ENCODE measurements at regions not wholly inside any gene's neighbourhood (a gene's known extent, or its start where the extent isn't known, plus 50 kb on each side); places are given as distances from the start of the nearest gene placed in this dataset.

- Histone ChIP-seq H3K36me3 (ENCODE audit: insufficient read depth, low read depth, low read length) (no peaks in the 10 kb centered on the region), H3K27me3 (ENCODE audit: insufficient read depth, low read length) (no peaks in the 10 kb centered on the region)
Measured at GRCh38 chr5:162487528-162488525, 420.3 kb downstream of the GABRG2 start.

GRCh38 chr5:162496100-162496808, 428.7 kb downstream of the GABRG2 start:
- Histone ChIP-seq H3K4me1 (ENCODE audit: insufficient read depth, low read length) (no peaks in the 10 kb centered on the region), H3K9ac (ENCODE audit: low read depth, low read length) (no peak overlapping the region), H3K4me3 (ENCODE audit: low read length) (no peak overlapping the region), H3K36me3 (ENCODE audit: insufficient read depth, low read depth, low read length) (no peaks in the 10 kb centered on the region), H3K9me3 (ENCODE audit: insufficient read depth, low read depth, low read length) (no peaks in the 10 kb centered on the region), H3K27ac (ENCODE audit: low read length) (no peak overlapping the region), H3K27me3 (ENCODE audit: insufficient read depth, low read length) (no peaks in the 10 kb centered on the region)

More at GRCh38 chr5:162487528-162488525, 420.3 kb downstream of the GABRG2 start:
- no peaks in the 10 kb centered on the region for H3K9me3 ChIP-seq (ENCODE audit: insufficient read depth, low read depth, low read length)
- no peak overlapping the region for H3K9ac ChIP-seq (ENCODE audit: low read depth, low read length)
- no peaks in the 10 kb centered on the region for H3K4me1 ChIP-seq (ENCODE audit: insufficient read depth, low read length)
- no peak overlapping the region for H3K4me3 ChIP-seq (ENCODE audit: low read length)
- H3K27ac ChIP-seq (ENCODE audit: low read length) = no peak overlapping the region

GRCh38 chr5:162497455-162497854, 429.9 kb downstream of the GABRG2 start:
- Histone ChIP-seq H3K36me3 (ENCODE audit: insufficient read depth, low read depth, low read length) (no peaks in the 10 kb centered on the region), H3K27ac (ENCODE audit: low read length) (no peak overlapping the region), H3K4me1 (ENCODE audit: insufficient read depth, low read length) (no peaks in the 10 kb centered on the region), H3K9me3 (ENCODE audit: insufficient read depth, low read depth, low read length) (no peaks in the 10 kb centered on the region), H3K9ac (ENCODE audit: low read depth, low read length) (no peak overlapping the region), H3K27me3 (ENCODE audit: insufficient read depth, low read length) (no peaks in the 10 kb centered on the region), H3K4me3 (ENCODE audit: low read length) (no peak overlapping the region)

GRCh38 chr5:162502780-162503179, 435.2 kb downstream of the GABRG2 start:
- H3K9ac ChIP-seq (ENCODE audit: low read depth, low read length) = no peak overlapping the region
- no peaks in the 10 kb centered on the region for H3K4me1 ChIP-seq (ENCODE audit: insufficient read depth, low read length)
- no peak overlapping the region for H3K27ac ChIP-seq (ENCODE audit: low read length)
- H3K27me3 ChIP-seq (ENCODE audit: insufficient read depth, low read length) = no peaks in the 10 kb centered on the region
- no peaks in the 10 kb centered on the region for H3K9me3 ChIP-seq (ENCODE audit: insufficient read depth, low read depth, low read length)
- no peaks in the 10 kb centered on the region for H3K36me3 ChIP-seq (ENCODE audit: insufficient read depth, low read depth, low read length)
- H3K4me3 ChIP-seq (ENCODE audit: low read length) = no peak overlapping the region

- H3K4me1 ChIP-seq (ENCODE audit: insufficient read depth, low read length) = no peaks in the 10 kb centered on the region
- no peaks in the 10 kb centered on the region for H3K9me3 ChIP-seq (ENCODE audit: insufficient read depth, low read depth, low read length)
- H3K4me3 ChIP-seq (ENCODE audit: low read length) = no peak overlapping the region
- H3K27ac ChIP-seq (ENCODE audit: low read length) = no peak overlapping the region
- H3K36me3 ChIP-seq (ENCODE audit: insufficient read depth, low read depth, low read length) = no peaks in the 10 kb centered on the region
- H3K9ac ChIP-seq (ENCODE audit: low read depth, low read length) = no peak overlapping the region
- no peaks in the 10 kb centered on the region for H3K27me3 ChIP-seq (ENCODE audit: insufficient read depth, low read length)
Measured at GRCh38 chr5:162503796-162504195, 436.2 kb downstream of the GABRG2 start.

- Histone ChIP-seq H3K9me3 (ENCODE audit: insufficient read depth, low read depth, low read length) (no peaks in the 10 kb centered on the region; the same call in 1 of the 2 replicates), H3K27ac (ENCODE audit: low read length) (no peak overlapping the region), H3K4me3 (ENCODE audit: low read length) (no peak overlapping the region), H3K9ac (ENCODE audit: low read depth, low read length) (no peak overlapping the region), H3K4me1 (ENCODE audit: insufficient read depth, low read length) (no peaks in the 10 kb centered on the region), H3K27me3 (ENCODE audit: insufficient read depth, low read length) (no peaks in the 10 kb centered on the region), H3K36me3 (ENCODE audit: insufficient read depth, low read depth, low read length) (no peaks in the 10 kb centered on the region)
Measured at GRCh38 chr5:162512935-162513565, 445.5 kb downstream of the GABRG2 start.

- H3K4me3 ChIP-seq (ENCODE audit: low read length) = no peak overlapping the region
- H3K36me3 ChIP-seq (ENCODE audit: insufficient read depth, low read depth, low read length) = no peaks in the 10 kb centered on the region
Measured at GRCh38 chr5:162514116-162514515, 446.5 kb downstream of the GABRG2 start.

GRCh38 chr5:162520878-162521277, 453.3 kb downstream of the GABRG2 start:
- Histone ChIP-seq H3K27me3 (ENCODE audit: insufficient read depth, low read length) (no peaks in the 10 kb centered on the region), H3K9ac (ENCODE audit: low read depth, low read length) (no peak overlapping the region), H3K4me1 (ENCODE audit: insufficient read depth, low read length) (no peaks in the 10 kb centered on the region), H3K9me3 (ENCODE audit: insufficient read depth, low read depth, low read length) (no peaks in the 10 kb centered on the region; the same call in 1 of the 2 replicates), H3K27ac (ENCODE audit: low read length) (no peak overlapping the region), H3K36me3 (ENCODE audit: insufficient read depth, low read depth, low read length) (no peaks in the 10 kb centered on the region), H3K4me3 (ENCODE audit: low read length) (no peak overlapping the region)

More at GRCh38 chr5:162514116-162514515, 446.5 kb downstream of the GABRG2 start:
- Histone ChIP-seq H3K9me3 (ENCODE audit: insufficient read depth, low read depth, low read length) (no peaks in the 10 kb centered on the region; the same call in 1 of the 2 replicates), H3K27ac (ENCODE audit: low read length) (no peak overlapping the region), H3K4me1 (ENCODE audit: insufficient read depth, low read length) (no peaks in the 10 kb centered on the region), H3K9ac (ENCODE audit: low read depth, low read length) (no peak overlapping the region), H3K27me3 (ENCODE audit: insufficient read depth, low read length) (no peaks in the 10 kb centered on the region)

GRCh38 chr5:162529209-162529608, 461.6 kb downstream of the GABRG2 start:
- no peaks in the 10 kb centered on the region for H3K36me3 ChIP-seq (ENCODE audit: insufficient read depth, low read depth, low read length)

GRCh38 chr5:162529886-162530285, 462.3 kb downstream of the GABRG2 start:
- H3K27ac ChIP-seq (ENCODE audit: low read length) = no peak overlapping the region
- no peaks in the 10 kb centered on the region for H3K36me3 ChIP-seq (ENCODE audit: insufficient read depth, low read depth, low read length)
- H3K9me3 ChIP-seq (ENCODE audit: insufficient read depth, low read depth, low read length) = no peaks in the 10 kb centered on the region
- no peaks in the 10 kb centered on the region for H3K4me1 ChIP-seq (ENCODE audit: insufficient read depth, low read length)
- H3K9ac ChIP-seq (ENCODE audit: low read depth, low read length) = no peak overlapping the region
- H3K4me3 ChIP-seq (ENCODE audit: low read length) = no peak overlapping the region
- no peaks in the 10 kb centered on the region for H3K27me3 ChIP-seq (ENCODE audit: insufficient read depth, low read length)

More at GRCh38 chr5:162529209-162529608, 461.6 kb downstream of the GABRG2 start:
- H3K4me1 ChIP-seq (ENCODE audit: insufficient read depth, low read length) = no peaks in the 10 kb centered on the region
- H3K27me3 ChIP-seq (ENCODE audit: insufficient read depth, low read length) = no peaks in the 10 kb centered on the region
- H3K9me3 ChIP-seq (ENCODE audit: insufficient read depth, low read depth, low read length) = no peaks in the 10 kb centered on the region
- no peak overlapping the region for H3K27ac ChIP-seq (ENCODE audit: low read length)
- H3K9ac ChIP-seq (ENCODE audit: low read depth, low read length) = no peak overlapping the region
- no peak overlapping the region for H3K4me3 ChIP-seq (ENCODE audit: low read length)

- Histone ChIP-seq H3K36me3 (ENCODE audit: insufficient read depth, low read depth, low read length) (no peaks in the 10 kb centered on the region), H3K4me1 (ENCODE audit: insufficient read depth, low read length) (no peaks in the 10 kb centered on the region), H3K27ac (ENCODE audit: low read length) (no peak overlapping the region), H3K4me3 (ENCODE audit: low read length) (no peak overlapping the region), H3K27me3 (ENCODE audit: insufficient read depth, low read length) (no peaks in the 10 kb centered on the region), H3K9ac (ENCODE audit: low read depth, low read length) (no peak overlapping the region), H3K9me3 (ENCODE audit: insufficient read depth, low read depth, low read length) (no peaks in the 10 kb centered on the region)
Measured at GRCh38 chr5:162543437-162543836, 475.9 kb downstream of the GABRG2 start.

Data from iPS-20b (cell line).